Stimulated activated CD4-positive, alpha-beta T cell treated with anti-CD3 and anti-CD28 coated beads, Interleukin-2, amount 100 ng/mL, for 4 hours (primary cell): ENCODE measurements at regions not wholly inside any gene's neighbourhood (a gene's known extent, or its start where the extent isn't known, plus 50 kb on each side); places are given as distances from the start of the nearest gene placed in this dataset.

Source experiments
- DNase-seq: peaks from one replicate; pipeline ENCODE4 v3.0.0-alpha.2; 2020; ENCODE audit warnings: low read depth

GRCh38 chr5:6872441-6873160 is 159.4 kb downstream of the TENT4A start:
- DNase-seq = no peak

GRCh38 chr5:6873359-6873758 is 160.1 kb downstream of the TENT4A start:
- DNase-seq = no peak

- DNase-seq = no peak
These were observed 162.1 kb downstream of the TENT4A start for GRCh38 chr5:6875376-6875775.

GRCh38 chr5:6877986-6878828 is 165.0 kb downstream of the TENT4A start:
- no peak for DNase-seq

- no peak for DNase-seq
These were observed 172.3 kb downstream of the TENT4A start for GRCh38 chr5:6885581-6885980.

GRCh38 chr5:6886866-6887265 is 173.6 kb downstream of the TENT4A start:
- DNase-seq = no peak

GRCh38 chr5:6889030-6889429 is 175.8 kb downstream of the TENT4A start:
- DNase-seq = no peak

GRCh38 chr5:6899221-6899620 is 186.0 kb downstream of the TENT4A start:
- DNase-seq = no peak

GRCh38 chr5:6900247-6901227 is 187.3 kb downstream of the TENT4A start:
- DNase-seq = no peak

GRCh38 chr5:6902094-6902493 is 188.9 kb downstream of the TENT4A start:
- DNase-seq = no peak

GRCh38 chr5:6902597-6902996 is 189.4 kb downstream of the TENT4A start:
- no peak for DNase-seq

GRCh38 chr5:6903934-6904333 is 190.7 kb downstream of the TENT4A start:
- no peak for DNase-seq

GRCh38 chr5:6904860-6905259 is 191.6 kb downstream of the TENT4A start:
- no peak for DNase-seq

- no peak for DNase-seq
These were observed 192.2 kb downstream of the TENT4A start for GRCh38 chr5:6905423-6905822.

GRCh38 chr5:6905883-6906282 is 192.7 kb downstream of the TENT4A start:
- no peak for DNase-seq

- DNase-seq = no peak
These were observed 194.2 kb downstream of the TENT4A start for GRCh38 chr5:6907320-6907918.

GRCh38 chr5:6909901-6910300 is 196.7 kb downstream of the TENT4A start:
- DNase-seq = no peak

GRCh38 chr5:6910950-6911349 is 197.7 kb downstream of the TENT4A start:
- no peak for DNase-seq

GRCh38 chr5:6914347-6914746 is 201.1 kb downstream of the TENT4A start:
- no peak for DNase-seq

GRCh38 chr5:6915574-6915973 is 202.3 kb downstream of the TENT4A start:
- DNase-seq = no peak

- DNase-seq = no peak
These were observed 205.0 kb downstream of the TENT4A start for GRCh38 chr5:6918255-6918654.
